ENCODE measurements at regions not wholly inside any gene's neighbourhood (a gene's known extent, or its start where the extent isn't known, plus 50 kb on each side); places are given as distances from the start of the nearest gene placed in this dataset.

DNA sequence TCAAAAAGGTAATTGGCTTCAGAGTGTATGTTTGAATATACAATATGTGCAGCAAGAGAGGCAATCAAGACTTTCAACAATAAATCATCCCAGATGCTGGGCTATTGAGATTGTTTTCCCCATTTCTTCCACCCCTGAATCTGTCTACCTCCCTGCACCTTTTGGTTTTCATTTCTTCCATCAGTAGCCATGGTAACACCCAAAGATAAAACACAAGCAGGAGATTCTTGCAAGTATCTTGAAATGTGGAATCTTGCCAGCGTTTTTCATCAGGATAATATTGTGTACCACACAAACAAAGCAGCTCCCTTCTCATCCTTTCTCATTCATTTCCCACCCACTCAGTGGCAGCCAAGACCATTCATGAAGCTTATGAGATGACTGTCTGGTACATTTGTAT, 73.0 kb upstream of the NRSN1 start:
- Histone ChIP-seq H3K4me1 (replicated peaks in 1 of 2) (no peaks in the 10 kb centered on the region), H3K36me3 (replicated peaks in 1 of 2) (no peaks in the 10 kb centered on the region), H3K4me3 (no peak overlapping the region), H3K27me3 (no peaks in the 10 kb centered on the region), H3K27ac (no peak overlapping the region), H3K9me3 (replicated peaks in 1 of 3) (no peaks in the 10 kb centered on the region)
- intact Hi-C loops (cut with DNase I), result no loop called here
- DNase-seq, result no peak
- WGBS, 4 donors, result 41 to 76% (median 54%) methylated on average over 1 of the region's 1 CpG
- TF ChIP-seq, protein P1, sequence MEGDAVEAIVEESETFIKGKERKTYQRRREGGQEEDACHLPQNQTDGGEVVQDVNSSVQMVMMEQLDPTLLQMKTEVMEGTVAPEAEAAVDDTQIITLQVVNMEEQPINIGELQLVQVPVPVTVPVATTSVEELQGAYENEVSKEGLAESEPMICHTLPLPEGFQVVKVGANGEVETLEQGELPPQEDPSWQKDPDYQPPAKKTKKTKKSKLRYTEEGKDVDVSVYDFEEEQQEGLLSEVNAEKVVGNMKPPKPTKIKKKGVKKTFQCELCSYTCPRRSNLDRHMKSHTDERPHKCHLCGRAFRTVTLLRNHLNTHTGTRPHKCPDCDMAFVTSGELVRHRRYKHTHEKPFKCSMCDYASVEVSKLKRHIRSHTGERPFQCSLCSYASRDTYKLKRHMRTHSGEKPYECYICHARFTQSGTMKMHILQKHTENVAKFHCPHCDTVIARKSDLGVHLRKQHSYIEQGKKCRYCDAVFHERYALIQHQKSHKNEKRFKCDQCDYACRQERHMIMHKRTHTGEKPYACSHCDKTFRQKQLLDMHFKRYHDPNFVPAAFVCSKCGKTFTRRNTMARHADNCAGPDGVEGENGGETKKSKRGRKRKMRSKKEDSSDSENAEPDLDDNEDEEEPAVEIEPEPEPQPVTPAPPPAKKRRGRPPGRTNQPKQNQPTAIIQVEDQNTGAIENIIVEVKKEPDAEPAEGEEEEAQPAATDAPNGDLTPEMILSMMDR (IDR thresholded peaks at IDR 0.05), result no peak
- TF ChIP-seq POLR2A (IDR thresholded peaks at IDR 0.05), result no peak

DNA sequence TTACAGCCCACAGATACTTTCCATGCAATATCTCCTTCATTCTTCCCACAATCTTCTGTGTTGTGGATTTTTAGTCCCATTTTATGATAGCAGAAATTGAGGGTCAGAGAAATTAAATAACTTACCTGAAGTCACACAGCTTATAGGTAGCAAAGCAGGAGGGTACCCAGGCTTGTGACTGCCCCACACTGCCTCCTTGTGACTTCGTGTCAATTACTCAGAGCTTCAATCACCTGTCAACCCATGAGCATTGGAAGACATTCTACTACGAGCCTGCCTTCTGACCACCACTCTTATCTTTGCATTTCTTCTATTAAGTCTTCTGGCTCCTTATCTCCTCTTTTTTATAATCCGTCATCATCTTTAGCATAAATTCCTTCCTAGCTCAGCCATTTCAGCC, 71.6 kb upstream of the NRSN1 start:
- WGBS, 4 donors, result 66 to 80% (median 69%) methylated on average over 3 of the region's 3 CpGs
- intact Hi-C loops (cut with DNase I), result no loop called here
- no peaks in the 10 kb centered on the region for H3K4me1 ChIP-seq (replicated peaks in 1 of 2)
- DNase-seq, result no peak
- H3K4me3 ChIP-seq, result no peak overlapping the region
- no peaks in the 10 kb centered on the region for H3K9me3 ChIP-seq (replicated peaks in 1 of 3)
- no peaks in the 10 kb centered on the region for H3K36me3 ChIP-seq (replicated peaks in 1 of 2)
- no peaks in the 10 kb centered on the region for H3K27me3 ChIP-seq
- H3K27ac ChIP-seq, result no peak overlapping the region
- TF ChIP-seq, protein P1 (IDR thresholded peaks at IDR 0.05), result no peak
- no peak for TF ChIP-seq POLR2A (IDR thresholded peaks at IDR 0.05)

DNA sequence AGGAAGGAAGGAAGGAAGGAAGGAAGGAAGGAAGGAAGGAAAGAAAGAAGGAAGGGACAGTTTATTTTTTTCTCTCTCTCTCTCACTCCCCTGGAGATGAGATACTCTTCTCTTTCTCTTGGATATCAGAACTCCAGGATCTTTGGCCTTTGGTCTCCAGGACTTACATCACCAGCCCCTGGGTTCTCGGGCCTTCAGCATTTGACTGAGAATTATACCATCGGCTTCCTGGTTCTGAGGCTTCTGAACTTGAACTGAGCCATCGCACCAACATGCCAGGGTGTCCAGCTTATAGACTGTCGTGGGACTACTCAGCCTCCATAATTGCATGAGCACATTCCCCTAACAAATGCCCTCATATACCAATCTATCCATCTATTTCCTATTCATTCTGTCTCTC, 69.4 kb upstream of the NRSN1 start:
- no peak overlapping the region for H3K27ac ChIP-seq
- no peak for DNase-seq
- 75 to 88% (median 87%) methylated on average over 4 of the region's 4 CpGs for WGBS, 4 donors
- no peaks in the 10 kb centered on the region for H3K36me3 ChIP-seq (replicated peaks in 1 of 2)
- H3K4me3 ChIP-seq, result no peak overlapping the region
- intact Hi-C loops (cut with DNase I), result no loop called here
- no peaks in the 10 kb centered on the region for H3K4me1 ChIP-seq (replicated peaks in 1 of 2)
- H3K9me3 ChIP-seq (replicated peaks in 1 of 3), result no peaks in the 10 kb centered on the region
- H3K27me3 ChIP-seq, result no peaks in the 10 kb centered on the region
- TF ChIP-seq POLR2A (IDR thresholded peaks at IDR 0.05), result no peak
- TF ChIP-seq, protein P1 (IDR thresholded peaks at IDR 0.05), result no peak

DNA sequence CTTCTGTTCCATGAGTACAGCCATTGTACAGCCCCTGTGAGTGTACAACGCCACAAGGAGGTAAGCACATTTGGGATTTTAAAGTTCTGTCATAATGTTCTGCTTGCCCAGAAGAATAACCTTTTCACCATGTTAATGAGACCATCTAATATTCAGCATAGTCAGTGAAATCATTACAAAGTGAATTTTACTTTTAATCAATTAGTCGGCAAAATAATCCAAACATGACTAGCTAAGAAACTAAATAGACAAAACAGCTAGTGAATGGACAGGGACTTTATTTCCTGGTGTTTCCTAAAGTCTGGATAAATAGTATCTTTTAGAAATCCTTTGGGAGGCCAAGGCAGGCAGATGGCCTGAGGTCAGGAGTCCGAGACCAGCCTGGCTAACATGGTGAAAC, 69.0 kb upstream of the NRSN1 start:
- H3K36me3 ChIP-seq (replicated peaks in 1 of 2), result no peaks in the 10 kb centered on the region
- H3K4me1 ChIP-seq (replicated peaks in 1 of 2), result no peaks in the 10 kb centered on the region
- no peak overlapping the region for H3K27ac ChIP-seq
- intact Hi-C loops (cut with DNase I), result no loop called here
- H3K4me3 ChIP-seq, result no peak overlapping the region
- no peak for DNase-seq
- no peaks in the 10 kb centered on the region for H3K27me3 ChIP-seq
- 69 to 81% (median 73%) methylated on average over 3 of the region's 3 CpGs for WGBS, 4 donors
- TF ChIP-seq, protein P1 (IDR thresholded peaks at IDR 0.05), result no peak
- H3K9me3 ChIP-seq (replicated peaks in 1 of 3), result no peaks in the 10 kb centered on the region
